WTC11 (cell line): ENCODE measurements at regions not wholly inside any gene's neighbourhood (a gene's known extent, or its start where the extent isn't known, plus 50 kb on each side); places are given as distances from the start of the nearest gene placed in this dataset.

Source experiments
- JUN ChIP-seq: sonication (generic); formaldehyde crosslinking; IDR thresholded peaks from 2 replicates; pipeline ENCODE4 v1.8.0; 2023; ENCODE audit warnings: mild to moderate bottlenecking, missing genetic modification reagents
- TCF7 ChIP-seq: sonication (generic); formaldehyde crosslinking; IDR thresholded peaks from 2 replicates; pipeline ENCODE4 v1.8.0; 2022; ENCODE audit warnings: mild to moderate bottlenecking, low read depth, missing genetic modification reagents, moderate library complexity
- TF ChIP-seq, protein P1 (sequence below): sonication (generic); formaldehyde crosslinking; IDR thresholded peaks from 2 replicates; pipeline ENCODE4 v1.8.1; 2023; ENCODE audit warnings: mild to moderate bottlenecking, missing genetic modification reagents, moderate library complexity
- TF ChIP-seq, protein P2 (sequence below): fragments of 200-600 bp; IDR thresholded peaks from 2 replicates; pipeline ENCODE4 v1.8.0; 2022; ENCODE audit warnings: antibody characterized with exemption
- TF ChIP-seq, protein P3 (sequence below): sonication (generic); formaldehyde crosslinking; IDR thresholded peaks from 2 replicates; pipeline ENCODE4 v1.8.1; 2022; ENCODE audit warnings: low read depth, missing genetic modification reagents, borderline replicate concordance

DNA sequence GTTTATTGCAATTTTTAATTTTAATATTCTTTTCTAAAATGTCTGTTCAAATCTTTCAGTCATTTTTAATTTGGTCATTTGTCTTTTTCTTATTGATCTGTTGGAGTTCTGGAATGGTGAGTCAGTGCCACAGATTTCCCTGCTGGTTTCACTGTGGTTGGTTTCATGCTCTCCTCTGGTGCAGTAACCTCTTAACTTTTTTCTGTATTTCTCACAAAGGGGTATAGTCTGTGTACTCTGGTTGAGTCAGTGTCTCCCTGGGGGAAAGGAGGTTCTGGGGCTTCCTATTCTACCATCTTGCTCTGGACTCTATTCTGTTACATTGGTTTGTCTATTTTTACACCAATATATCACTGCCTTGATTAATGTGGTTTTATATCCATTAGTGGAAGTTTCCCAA is 178.8 kb downstream of the CSNK1G3 start:
- TF ChIP-seq, protein P1, sequence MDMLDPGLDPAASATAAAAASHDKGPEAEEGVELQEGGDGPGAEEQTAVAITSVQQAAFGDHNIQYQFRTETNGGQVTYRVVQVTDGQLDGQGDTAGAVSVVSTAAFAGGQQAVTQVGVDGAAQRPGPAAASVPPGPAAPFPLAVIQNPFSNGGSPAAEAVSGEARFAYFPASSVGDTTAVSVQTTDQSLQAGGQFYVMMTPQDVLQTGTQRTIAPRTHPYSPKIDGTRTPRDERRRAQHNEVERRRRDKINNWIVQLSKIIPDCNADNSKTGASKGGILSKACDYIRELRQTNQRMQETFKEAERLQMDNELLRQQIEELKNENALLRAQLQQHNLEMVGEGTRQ (CRISPR knock-in tag), result no peak
- TF ChIP-seq JUN (CRISPR knock-in tag), result no peak
- TF ChIP-seq, protein P2, sequence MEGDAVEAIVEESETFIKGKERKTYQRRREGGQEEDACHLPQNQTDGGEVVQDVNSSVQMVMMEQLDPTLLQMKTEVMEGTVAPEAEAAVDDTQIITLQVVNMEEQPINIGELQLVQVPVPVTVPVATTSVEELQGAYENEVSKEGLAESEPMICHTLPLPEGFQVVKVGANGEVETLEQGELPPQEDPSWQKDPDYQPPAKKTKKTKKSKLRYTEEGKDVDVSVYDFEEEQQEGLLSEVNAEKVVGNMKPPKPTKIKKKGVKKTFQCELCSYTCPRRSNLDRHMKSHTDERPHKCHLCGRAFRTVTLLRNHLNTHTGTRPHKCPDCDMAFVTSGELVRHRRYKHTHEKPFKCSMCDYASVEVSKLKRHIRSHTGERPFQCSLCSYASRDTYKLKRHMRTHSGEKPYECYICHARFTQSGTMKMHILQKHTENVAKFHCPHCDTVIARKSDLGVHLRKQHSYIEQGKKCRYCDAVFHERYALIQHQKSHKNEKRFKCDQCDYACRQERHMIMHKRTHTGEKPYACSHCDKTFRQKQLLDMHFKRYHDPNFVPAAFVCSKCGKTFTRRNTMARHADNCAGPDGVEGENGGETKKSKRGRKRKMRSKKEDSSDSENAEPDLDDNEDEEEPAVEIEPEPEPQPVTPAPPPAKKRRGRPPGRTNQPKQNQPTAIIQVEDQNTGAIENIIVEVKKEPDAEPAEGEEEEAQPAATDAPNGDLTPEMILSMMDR, result no peak
- TF ChIP-seq TCF7 (CRISPR knock-in tag), result no peak
- TF ChIP-seq, protein P3, sequence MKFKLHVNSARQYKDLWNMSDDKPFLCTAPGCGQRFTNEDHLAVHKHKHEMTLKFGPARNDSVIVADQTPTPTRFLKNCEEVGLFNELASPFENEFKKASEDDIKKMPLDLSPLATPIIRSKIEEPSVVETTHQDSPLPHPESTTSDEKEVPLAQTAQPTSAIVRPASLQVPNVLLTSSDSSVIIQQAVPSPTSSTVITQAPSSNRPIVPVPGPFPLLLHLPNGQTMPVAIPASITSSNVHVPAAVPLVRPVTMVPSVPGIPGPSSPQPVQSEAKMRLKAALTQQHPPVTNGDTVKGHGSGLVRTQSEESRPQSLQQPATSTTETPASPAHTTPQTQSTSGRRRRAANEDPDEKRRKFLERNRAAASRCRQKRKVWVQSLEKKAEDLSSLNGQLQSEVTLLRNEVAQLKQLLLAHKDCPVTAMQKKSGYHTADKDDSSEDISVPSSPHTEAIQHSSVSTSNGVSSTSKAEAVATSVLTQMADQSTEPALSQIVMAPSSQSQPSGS (CRISPR knock-in tag), result no peak
